ENCODE measurements at regions not wholly inside any gene's neighbourhood (a gene's known extent, or its start where the extent isn't known, plus 50 kb on each side); places are given as distances from the start of the nearest gene placed in this dataset.

DNA sequence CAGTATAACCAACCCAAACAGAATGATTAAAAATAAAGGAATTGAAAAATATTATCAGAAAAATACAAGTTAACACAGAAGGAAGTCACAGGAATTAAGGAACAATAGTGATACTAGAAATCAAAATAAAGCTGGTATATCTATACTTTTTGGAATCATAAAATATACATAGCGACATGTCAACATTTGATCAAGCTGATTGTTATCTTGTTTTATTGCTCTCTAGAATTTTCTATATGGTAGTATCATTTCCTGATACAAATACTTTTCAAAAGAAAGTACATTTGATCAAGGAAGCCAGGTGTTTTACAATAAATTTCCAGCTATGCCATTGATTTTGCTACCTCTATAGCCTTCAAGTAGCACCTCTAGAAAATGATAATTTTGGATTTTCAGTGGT is 489.5 kb upstream of the PKN2 start:
- POLR2A ChIA-PET, result no interaction called here
- no peak overlapping the region for H3K4me3 Mint-ChIP-seq
- Histone ChIP-seq H3K4me3 (ENCODE audit: low read length) (no peak overlapping the region), H3K27ac (ENCODE audit: low read depth, low read length) (no peak overlapping the region), H3K9me3 (ENCODE audit: low read length) (no peaks in the 10 kb centered on the region), H3K4me1 (ENCODE audit: insufficient read depth, low read length) (no peaks in the 10 kb centered on the region), H3K36me3 (ENCODE audit: insufficient read depth, low read length) (no peaks in the 10 kb centered on the region), H3K27me3 (ENCODE audit: insufficient read depth, low read length, poor library complexity, severe bottlenecking) (no peaks in the 10 kb centered on the region)
- no peaks in the 10 kb centered on the region for H3K9me3 Mint-ChIP-seq
- CTCF ChIA-PET, result no interaction called here
- H3K4me1 Mint-ChIP-seq, result no peaks in the 10 kb centered on the region
- H3K27ac Mint-ChIP-seq, result no peak overlapping the region
- peaks cover 0 to 2% of the 10 kb centered on the region in 2 donors for H3K27me3 Mint-ChIP-seq
- no peaks in the 10 kb centered on the region for H3K36me3 Mint-ChIP-seq
- DNase-seq, result no peak

DNA sequence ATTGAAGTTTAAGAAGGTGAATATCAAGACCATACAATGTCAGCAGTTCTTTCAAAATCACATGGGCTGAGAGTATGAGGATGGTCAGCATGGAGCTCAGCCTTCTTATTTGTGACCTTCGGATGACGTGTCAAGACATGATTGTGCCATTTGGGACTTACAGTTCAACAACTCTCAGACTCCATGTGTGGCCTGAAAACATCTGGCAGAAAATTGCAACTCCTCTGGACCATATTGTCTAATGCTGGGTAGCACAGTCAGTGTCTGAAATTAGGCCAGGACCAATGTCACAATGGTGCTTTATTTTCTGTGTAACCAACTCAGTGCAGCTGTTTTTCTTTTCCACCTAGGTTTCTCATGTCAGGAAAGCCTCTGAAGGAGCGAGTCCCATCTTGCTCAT is 483.5 kb upstream of the PKN2 start:
- Histone ChIP-seq H3K27me3 (ENCODE audit: insufficient read depth, low read length, poor library complexity, severe bottlenecking) (no peaks in the 10 kb centered on the region), H3K36me3 (ENCODE audit: insufficient read depth, low read length) (no peaks in the 10 kb centered on the region), H3K9me3 (ENCODE audit: low read length) (no peaks in the 10 kb centered on the region), H3K27ac (ENCODE audit: low read depth, low read length) (no peak overlapping the region), H3K4me1 (ENCODE audit: insufficient read depth, low read length) (no peaks in the 10 kb centered on the region), H3K4me3 (ENCODE audit: low read length) (no peak overlapping the region)
- no peak overlapping the region for H3K27ac Mint-ChIP-seq
- H3K36me3 Mint-ChIP-seq, result no peaks in the 10 kb centered on the region
- ChIA-PET CTCF (no interaction called here), POLR2A (no interaction called here)
- H3K27me3 Mint-ChIP-seq, result no peaks in the 10 kb centered on the region
- DNase-seq, result no peak
- no peak overlapping the region for H3K4me3 Mint-ChIP-seq
- no peaks in the 10 kb centered on the region for H3K9me3 Mint-ChIP-seq
- no peaks in the 10 kb centered on the region for H3K4me1 Mint-ChIP-seq

DNA sequence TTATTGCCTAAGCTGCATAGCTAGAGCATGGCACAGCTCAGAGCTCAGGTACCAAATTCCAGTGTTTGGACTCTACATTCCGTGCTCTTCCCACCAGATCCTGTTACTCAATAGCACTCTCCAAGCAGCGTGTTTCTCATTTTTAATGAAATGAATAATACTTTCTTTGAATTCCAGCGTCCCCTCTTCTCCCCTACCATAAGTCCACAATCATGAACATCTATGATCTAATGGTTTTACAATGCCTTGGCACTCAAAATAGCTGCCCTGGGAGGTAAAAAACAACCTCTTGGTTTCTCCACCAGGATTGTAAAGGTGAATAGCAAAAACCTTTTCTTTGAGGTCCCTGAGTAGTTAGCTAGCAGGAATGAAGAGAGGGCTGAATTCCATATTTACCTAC is 480.0 kb upstream of the PKN2 start:
- Mint-ChIP-seq H3K4me3 (no peak overlapping the region), H3K27me3 (no peaks in the 10 kb centered on the region), H3K4me1 (no peaks in the 10 kb centered on the region), H3K9me3 (no peaks in the 10 kb centered on the region), H3K36me3 (no peaks in the 10 kb centered on the region), H3K27ac (no peak overlapping the region)
- no peaks in the 10 kb centered on the region for H3K4me1 ChIP-seq (ENCODE audit: insufficient read depth, low read length)
- H3K27ac ChIP-seq (ENCODE audit: low read depth, low read length), result no peak overlapping the region
- no peaks in the 10 kb centered on the region for H3K9me3 ChIP-seq (ENCODE audit: low read length)
- no peak overlapping the region for H3K4me3 ChIP-seq (ENCODE audit: low read length)
- H3K27me3 ChIP-seq (ENCODE audit: insufficient read depth, low read length, poor library complexity, severe bottlenecking), result no peaks in the 10 kb centered on the region
- ChIA-PET POLR2A (no interaction called here), CTCF (no interaction called here)
- H3K36me3 ChIP-seq (ENCODE audit: insufficient read depth, low read length), result no peaks in the 10 kb centered on the region
- DNase-seq, result no peak

DNA sequence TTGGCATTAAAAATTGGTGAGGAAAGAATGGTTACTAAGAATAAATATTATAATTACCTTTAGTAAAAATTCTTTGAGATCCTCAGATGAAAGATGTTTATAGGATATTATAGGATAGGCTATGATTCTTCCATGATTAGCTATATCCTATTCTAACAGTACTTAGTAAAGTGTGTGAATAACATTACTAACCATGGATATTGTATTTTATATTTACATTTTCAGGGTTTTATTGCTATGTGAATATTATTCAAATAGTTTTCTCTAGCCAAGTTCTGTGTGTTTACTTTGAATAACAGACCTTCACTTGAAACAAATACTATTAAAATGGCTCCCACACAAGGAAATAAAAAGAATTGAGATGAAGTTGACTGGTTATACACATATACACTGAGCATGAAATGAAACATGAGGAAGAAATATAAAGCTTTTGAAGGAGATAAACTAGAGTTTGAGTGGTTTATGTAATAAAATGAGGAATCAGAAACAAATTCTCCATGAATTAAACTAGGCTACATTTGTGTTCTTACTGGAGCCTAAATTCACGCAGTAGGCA is 479.4 kb upstream of the PKN2 start:
- H3K4me1 ChIP-seq (ENCODE audit: insufficient read depth, low read length), result no peaks in the 10 kb centered on the region
- Mint-ChIP-seq H3K4me1 (no peaks in the 10 kb centered on the region), H3K36me3 (no peaks in the 10 kb centered on the region), H3K27ac (no peak overlapping the region), H3K4me3 (no peak overlapping the region), H3K9me3 (no peaks in the 10 kb centered on the region), H3K27me3 (no peaks in the 10 kb centered on the region)
- CTCF ChIA-PET, result no interaction called here
- no peaks in the 10 kb centered on the region for H3K9me3 ChIP-seq (ENCODE audit: low read length)
- DNase-seq, result no peak
- H3K36me3 ChIP-seq (ENCODE audit: insufficient read depth, low read length), result no peaks in the 10 kb centered on the region
- H3K27ac ChIP-seq (ENCODE audit: low read depth, low read length), result no peak overlapping the region
- H3K27me3 ChIP-seq (ENCODE audit: insufficient read depth, low read length, poor library complexity, severe bottlenecking), result no peaks in the 10 kb centered on the region
- POLR2A ChIA-PET, result no interaction called here
- no peak overlapping the region for H3K4me3 ChIP-seq (ENCODE audit: low read length)

DNA sequence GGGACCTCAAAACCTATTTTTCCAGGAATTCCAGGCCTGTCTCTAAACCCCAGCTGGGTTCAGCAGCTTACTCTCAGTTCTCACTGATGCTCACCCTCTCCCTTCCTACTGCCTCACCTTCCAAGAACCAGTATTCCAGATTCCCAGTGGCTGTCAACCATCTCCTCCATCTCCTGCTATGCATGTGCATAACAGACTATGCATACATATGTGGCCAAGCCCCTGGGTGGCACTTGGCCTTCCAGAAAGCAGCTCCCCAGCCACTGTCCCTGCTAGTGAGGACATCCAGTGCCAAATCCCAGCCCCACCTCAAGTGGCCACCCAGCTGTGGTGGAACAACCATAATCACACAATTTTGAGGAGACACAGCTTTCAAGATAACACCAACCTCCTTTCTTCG is 475.7 kb upstream of the PKN2 start:
- H3K27me3 ChIP-seq (ENCODE audit: insufficient read depth, low read length, poor library complexity, severe bottlenecking), result no peaks in the 10 kb centered on the region
- Mint-ChIP-seq H3K36me3 (no peaks in the 10 kb centered on the region), H3K9me3 (no peaks in the 10 kb centered on the region), H3K27me3 (no peaks in the 10 kb centered on the region), H3K27ac (no peak overlapping the region), H3K4me3 (no peak overlapping the region), H3K4me1 (no peaks in the 10 kb centered on the region)
- no peak overlapping the region for H3K4me3 ChIP-seq (ENCODE audit: low read length)
- H3K36me3 ChIP-seq (ENCODE audit: insufficient read depth, low read length), result no peaks in the 10 kb centered on the region
- POLR2A ChIA-PET, result no interaction called here
- no peak overlapping the region for H3K27ac ChIP-seq (ENCODE audit: low read depth, low read length)
- DNase-seq, result no peak
- CTCF ChIA-PET, result no interaction called here
- no peaks in the 10 kb centered on the region for H3K9me3 ChIP-seq (ENCODE audit: low read length)
- H3K4me1 ChIP-seq (ENCODE audit: insufficient read depth, low read length), result no peaks in the 10 kb centered on the region

DNA sequence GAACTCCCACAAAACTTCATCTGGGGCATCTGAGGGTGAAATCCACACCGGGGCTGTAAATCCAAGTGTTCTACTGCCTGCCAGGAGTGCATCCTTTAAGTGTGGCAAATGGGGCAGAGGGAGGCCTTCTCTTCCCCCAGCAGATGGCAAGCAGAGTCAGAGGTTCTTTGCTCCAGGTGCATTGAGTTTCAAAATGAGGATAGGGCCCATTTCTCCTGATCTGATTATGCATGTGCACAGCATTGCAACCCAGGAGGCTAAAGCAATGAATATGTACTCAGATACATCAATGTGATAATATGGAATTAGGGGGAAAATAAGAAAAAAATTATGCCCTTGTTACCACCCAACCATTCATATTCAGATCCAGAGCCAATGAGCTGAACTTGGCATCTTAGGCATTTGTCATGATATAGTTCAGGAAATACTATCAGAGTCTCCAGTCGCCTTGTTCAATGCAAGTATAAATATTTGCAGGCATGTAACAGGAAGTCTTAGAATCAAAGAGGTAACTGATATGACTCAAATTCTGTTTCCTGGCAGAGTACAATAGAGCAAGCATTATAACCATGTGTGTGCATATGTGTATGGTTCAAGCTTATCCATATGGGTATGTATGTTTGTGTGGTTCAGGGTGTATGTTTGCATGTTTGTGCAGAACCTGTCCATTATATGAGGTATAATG is 473.8 kb upstream of the PKN2 start:
- Histone ChIP-seq H3K27ac (ENCODE audit: low read depth, low read length) (no peak overlapping the region), H3K4me3 (ENCODE audit: low read length) (no peak overlapping the region), H3K27me3 (ENCODE audit: insufficient read depth, low read length, poor library complexity, severe bottlenecking) (no peaks in the 10 kb centered on the region), H3K4me1 (ENCODE audit: insufficient read depth, low read length) (no peaks in the 10 kb centered on the region), H3K36me3 (ENCODE audit: insufficient read depth, low read length) (no peaks in the 10 kb centered on the region), H3K9me3 (ENCODE audit: low read length) (no peaks in the 10 kb centered on the region)
- Mint-ChIP-seq H3K36me3 (no peaks in the 10 kb centered on the region), H3K27ac (no peak overlapping the region), H3K4me1 (no peaks in the 10 kb centered on the region), H3K9me3 (peaks cover 0 to 1% (median 0%) of the 10 kb centered on the region in 5 donors), H3K27me3 (no peaks in the 10 kb centered on the region), H3K4me3 (no peak overlapping the region)
- POLR2A ChIA-PET, result no interaction called here
- CTCF ChIA-PET, result no interaction called here
- no peak for DNase-seq

DNA sequence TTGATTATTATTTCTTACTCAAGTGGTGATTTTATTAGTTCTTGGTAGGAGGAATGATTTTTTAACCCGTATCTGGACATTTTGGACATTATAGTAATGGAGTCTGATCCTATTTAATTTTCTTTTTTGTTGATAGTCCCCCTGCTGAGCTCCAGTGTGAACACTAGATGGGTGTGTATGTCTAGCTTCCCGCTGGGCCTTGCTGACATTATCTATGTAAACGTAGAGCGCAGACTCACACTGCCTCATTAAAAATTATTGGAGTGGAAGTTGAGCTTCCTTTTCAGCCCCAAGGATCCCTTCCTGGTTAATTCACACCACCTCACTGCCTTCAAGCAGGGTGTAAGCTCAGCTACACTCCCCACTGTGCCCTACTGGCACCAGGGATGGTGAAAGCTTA is 467.6 kb upstream of the PKN2 start:
- Mint-ChIP-seq H3K4me3 (no peak overlapping the region), H3K27me3 (no peaks in the 10 kb centered on the region), H3K9me3 (peaks cover 0 to 2% (median 0%) of the 10 kb centered on the region in 5 donors), H3K27ac (no peak overlapping the region), H3K4me1 (no peaks in the 10 kb centered on the region), H3K36me3 (no peaks in the 10 kb centered on the region)
- H3K4me1 ChIP-seq (ENCODE audit: insufficient read depth, low read length), result no peaks in the 10 kb centered on the region
- H3K36me3 ChIP-seq (ENCODE audit: insufficient read depth, low read length), result no peaks in the 10 kb centered on the region
- CTCF ChIA-PET, result no interaction called here
- H3K27me3 ChIP-seq (ENCODE audit: insufficient read depth, low read length, poor library complexity, severe bottlenecking), result no peaks in the 10 kb centered on the region
- H3K4me3 ChIP-seq (ENCODE audit: low read length), result no peak overlapping the region
- no peak overlapping the region for H3K27ac ChIP-seq (ENCODE audit: low read depth, low read length)
- POLR2A ChIA-PET, result no interaction called here
- DNase-seq, result no peak
- H3K9me3 ChIP-seq (ENCODE audit: low read length), result no peaks in the 10 kb centered on the region

DNA sequence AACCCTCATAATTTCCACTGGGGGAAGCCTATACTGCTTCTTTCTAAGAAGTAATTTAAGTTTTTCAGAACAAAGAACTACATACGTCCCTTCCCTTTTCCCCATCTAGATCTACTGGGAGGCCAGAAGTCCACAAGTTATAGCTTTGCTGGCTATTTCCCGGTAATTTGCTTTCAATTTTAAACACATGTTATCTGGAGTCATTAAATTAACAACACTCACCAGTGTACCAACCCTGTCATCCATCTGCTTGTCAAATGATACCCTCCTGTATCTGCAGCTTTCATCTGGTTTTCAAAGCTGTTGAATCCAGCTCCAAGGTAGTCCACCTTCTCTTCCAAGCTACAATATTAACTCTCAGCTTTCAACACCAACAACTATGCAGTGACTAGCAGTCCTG is 466.7 kb upstream of the PKN2 start:
- H3K27me3 ChIP-seq (ENCODE audit: insufficient read depth, low read length, poor library complexity, severe bottlenecking), result no peaks in the 10 kb centered on the region
- no peak for DNase-seq
- ChIA-PET POLR2A (no interaction called here), CTCF (no interaction called here)
- H3K9me3 ChIP-seq (ENCODE audit: low read length), result no peaks in the 10 kb centered on the region
- H3K4me3 Mint-ChIP-seq, result no peak overlapping the region
- no peaks in the 10 kb centered on the region for H3K36me3 Mint-ChIP-seq
- no peak overlapping the region for H3K27ac ChIP-seq (ENCODE audit: low read depth, low read length)
- no peaks in the 10 kb centered on the region for H3K4me1 ChIP-seq (ENCODE audit: insufficient read depth, low read length)
- H3K27ac Mint-ChIP-seq, result no peak overlapping the region
- no peaks in the 10 kb centered on the region for H3K36me3 ChIP-seq (ENCODE audit: insufficient read depth, low read length)
- no peaks in the 10 kb centered on the region for H3K4me1 Mint-ChIP-seq
- no peak overlapping the region for H3K4me3 ChIP-seq (ENCODE audit: low read length)
- no peaks in the 10 kb centered on the region for H3K27me3 Mint-ChIP-seq
- H3K9me3 Mint-ChIP-seq, result peaks cover 0 to 2% (median 0%) of the 10 kb centered on the region in 5 donors

DNA sequence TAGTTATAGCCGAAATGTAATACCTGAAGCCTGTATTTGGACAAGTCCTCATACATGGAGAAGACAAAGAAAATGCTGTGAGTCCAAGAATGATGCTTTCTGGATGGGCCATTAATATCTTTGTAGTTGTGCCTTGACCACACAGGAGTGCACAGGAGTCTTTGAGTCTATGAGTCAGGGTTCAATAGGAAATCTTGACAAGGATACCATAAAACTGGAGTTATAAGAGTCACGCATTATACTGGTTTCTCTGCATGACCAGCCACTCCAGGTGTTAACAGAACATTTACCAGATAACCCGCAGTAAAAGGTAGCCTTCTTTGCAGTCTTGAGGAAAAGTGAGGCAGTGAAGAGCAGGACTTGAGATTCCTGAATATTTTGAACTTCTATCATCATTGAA is 464.6 kb upstream of the PKN2 start:
- no peaks in the 10 kb centered on the region for H3K27me3 ChIP-seq (ENCODE audit: insufficient read depth, low read length, poor library complexity, severe bottlenecking)
- no peak overlapping the region for H3K4me3 ChIP-seq (ENCODE audit: low read length)
- peaks cover 0 to 3% of the 10 kb centered on the region in 2 donors for H3K27me3 Mint-ChIP-seq
- no peaks in the 10 kb centered on the region for H3K4me1 Mint-ChIP-seq
- H3K9me3 ChIP-seq (ENCODE audit: low read length), result no peaks in the 10 kb centered on the region
- peaks cover 0 to 2% (median 0%) of the 10 kb centered on the region in 5 donors for H3K9me3 Mint-ChIP-seq
- DNase-seq, result no peak
- H3K27ac Mint-ChIP-seq, result no peak overlapping the region
- ChIA-PET POLR2A (no interaction called here), CTCF (no interaction called here)
- H3K4me3 Mint-ChIP-seq, result no peak overlapping the region
- H3K27ac ChIP-seq (ENCODE audit: low read depth, low read length), result no peak overlapping the region
- H3K36me3 ChIP-seq (ENCODE audit: insufficient read depth, low read length), result no peaks in the 10 kb centered on the region
- no peaks in the 10 kb centered on the region for H3K36me3 Mint-ChIP-seq
- H3K4me1 ChIP-seq (ENCODE audit: insufficient read depth, low read length), result no peaks in the 10 kb centered on the region

Measured in CD8-positive, alpha-beta memory T cell (primary cell).